Keratinocyte (primary cell): ENCODE measurements at regions not wholly inside any gene's neighbourhood (a gene's known extent, or its start where the extent isn't known, plus 50 kb on each side); places are given as distances from the start of the nearest gene placed in this dataset.

ENCODE experiments used
- DNase-seq: peaks from one replicate; pipeline ENCODE4 v3.0.0-alpha.2; 2011; ENCODE audit warnings: low read depth, missing footprints, low spot score
- FAIRE-seq: peaks from 2 replicates; lab custom pipeline; 2011; peaks lifted over from hg19 to GRCh38; lab: Jason Lieb, UNC
- H2AFZ ChIP-seq: 2 replicates; pipeline ENCODE4 v1.6.0; 2012; ENCODE audit warnings: low read length, control low read depth, inconsistent platforms; ENCODE audit not compliant: control insufficient read depth
- H3K27ac ChIP-seq: 2 replicates; pipeline ENCODE4 v1.5.1; 2011; ENCODE audit warnings: low read length; ENCODE audit not compliant: control insufficient read depth, insufficient read depth
- H3K27me3 ChIP-seq: 3 replicates; pipeline ENCODE4 v1.6.0; 2011; ENCODE audit warnings: low read length; ENCODE audit not compliant: control insufficient read depth, insufficient read depth; ENCODE audit errors: extremely low read depth
- H3K36me3 ChIP-seq, 2 experiments: 2 replicates in 1 of 2; 3 replicates in 1 of 2; pipeline ENCODE4 v1.5.1; 2011; ENCODE audit warnings: low read length in 2 of 2, mild to moderate bottlenecking in 1 of 2; ENCODE audit not compliant: control insufficient read depth in 2 of 2, insufficient read depth in 2 of 2; ENCODE audit errors: extremely low read depth in 1 of 2
- H3K4me1 ChIP-seq: 3 replicates; pipeline ENCODE4 v1.5.1; 2011; ENCODE audit warnings: low read length; ENCODE audit not compliant: control insufficient read depth, insufficient read depth; ENCODE audit errors: extremely low read depth
- H3K4me2 ChIP-seq: 3 replicates; pipeline ENCODE4 v1.6.0; 2011; ENCODE audit warnings: low read depth, low read length; ENCODE audit not compliant: control insufficient read depth, insufficient read depth; ENCODE audit errors: extremely low read depth
- H3K4me3 ChIP-seq, 3 experiments: fragments of 200-600 bp in 1 of 3; sonication (generic) in 1 of 3; 2 replicates in 2 of 3; 3 replicates in 1 of 3; pipeline ENCODE4 v1.5.1; 2011 to 2016; ENCODE audit warnings: low read length in 3 of 3, mild to moderate bottlenecking in 3 of 3, control low read depth in 2 of 3, inconsistent platforms in 1 of 3, low read depth in 1 of 3, mixed read lengths in 1 of 3, mixed run types in 1 of 3, moderate library complexity in 1 of 3; ENCODE audit not compliant: control insufficient read depth in 2 of 3, insufficient read depth in 2 of 3; ENCODE audit errors: extremely low read depth in 1 of 3
- H3K79me2 ChIP-seq: 2 replicates; pipeline ENCODE4 v1.6.0; 2012; ENCODE audit warnings: low read length; ENCODE audit not compliant: control insufficient read depth, insufficient read depth
- H3K9ac ChIP-seq: 3 replicates; pipeline ENCODE4 v1.6.0; 2011; ENCODE audit warnings: low read length; ENCODE audit not compliant: control insufficient read depth, insufficient read depth; ENCODE audit errors: extremely low read depth
- H3K9me1 ChIP-seq: 3 replicates; pipeline ENCODE4 v1.6.0; 2011; ENCODE audit warnings: low read length; ENCODE audit not compliant: control insufficient read depth, insufficient read depth; ENCODE audit errors: extremely low read depth
- H3K9me3 ChIP-seq: 2 replicates; pipeline ENCODE4 v1.5.1; 2012; ENCODE audit warnings: low read depth, low read length; ENCODE audit not compliant: control insufficient read depth
- H4K20me1 ChIP-seq: 3 replicates; pipeline ENCODE4 v1.6.0; 2011; ENCODE audit warnings: low read length; ENCODE audit not compliant: control insufficient read depth, insufficient read depth; ENCODE audit errors: extremely low read depth
- CTCF ChIP-seq, 3 experiments: IDR thresholded peaks in 1 of 3; conservative IDR thresholded peaks in 1 of 3; optimal IDR thresholded peaks in 1 of 3; 2 replicates in 2 of 3; 3 replicates in 1 of 3; pipeline versions ENCODE3 to v1.5.1; 2011; ENCODE audit warnings: low read length in 3 of 3, mild to moderate bottlenecking in 3 of 3, moderate library complexity in 2 of 3, control low read depth in 1 of 3, inconsistent platforms in 1 of 3; ENCODE audit not compliant: insufficient read depth in 2 of 3; ENCODE audit errors: extremely low read depth in 1 of 3
- EZH2 ChIP-seq: IDR thresholded peaks from one replicate; pipeline ENCODE4 v1.6.1; 2012; ENCODE audit warnings: inconsistent platforms, mild to moderate bottlenecking, low read length, moderate library complexity
- dilution Hi-C: fragments of 300-500 bp; cut with MboI; formaldehyde crosslinking; loops from one replicate; pipeline ENCODE4 v1.7.0; 2020; ENCODE audit warnings: low sequenced_read_pairs; ENCODE audit not compliant: extremely low pct_ligation_motif_present

GRCh38 chr17:14559264-14560119 is 258.6 kb downstream of the HS3ST3B1 start:
- H3K4me1 ChIP-seq = no peaks in the 10 kb centered on the region
- FAIRE-seq = no peak
- no peaks in the 10 kb centered on the region for H3K27me3 ChIP-seq
- no peaks in the 10 kb centered on the region for H3K79me2 ChIP-seq
- dilution Hi-C loops = no loop called here
- H3K4me3 ChIP-seq = no peak overlapping the region
- no peak overlapping the region for H3K27ac ChIP-seq
- TF ChIP-seq CTCF (optimal IDR thresholded peaks at IDR 0.05 in 1 of 3, IDR thresholded peaks at IDR 0.05 in 1 of 3, conservative IDR thresholded peaks at IDR 0.05 in 1 of 3; ENCODE audit: extremely low read depth in 1 of 3, insufficient read depth in 2 of 3, low read length in 3 of 3) (no peak), EZH2 (no peak)
- H3K36me3 ChIP-seq = no peaks in the 10 kb centered on the region
- no peaks in the 10 kb centered on the region for H3K9me1 ChIP-seq
- H3K9ac ChIP-seq = no peak overlapping the region
- H4K20me1 ChIP-seq = no peaks in the 10 kb centered on the region
- H3K9me3 ChIP-seq = no peaks in the 10 kb centered on the region
- H3K4me2 ChIP-seq = no peak overlapping the region
- no peak overlapping the region for H2AFZ ChIP-seq
- no peak for DNase-seq

GRCh38 chr17:14557480-14557879 is 256.6 kb downstream of the HS3ST3B1 start:
- Histone ChIP-seq H2AFZ (no peak overlapping the region), H3K4me3 (no peak overlapping the region), H3K4me1 (no peaks in the 10 kb centered on the region), H3K9me3 (no peaks in the 10 kb centered on the region), H3K79me2 (no peaks in the 10 kb centered on the region), H3K36me3 (no peaks in the 10 kb centered on the region), H4K20me1 (no peaks in the 10 kb centered on the region), H3K9ac (no peak overlapping the region), H3K27ac (no peak overlapping the region), H3K4me2 (no peak overlapping the region), H3K27me3 (no peaks in the 10 kb centered on the region), H3K9me1 (no peaks in the 10 kb centered on the region)
- DNase-seq (no peak), FAIRE-seq (no peak)
- dilution Hi-C loops = no loop called here
- TF ChIP-seq EZH2 (no peak), CTCF (optimal IDR thresholded peaks at IDR 0.05 in 1 of 3, IDR thresholded peaks at IDR 0.05 in 1 of 3, conservative IDR thresholded peaks at IDR 0.05 in 1 of 3; ENCODE audit: extremely low read depth in 1 of 3, insufficient read depth in 2 of 3, low read length in 3 of 3) (no peak)
